ENCODE measurements at regions not wholly inside any gene's neighbourhood (a gene's known extent, or its start where the extent isn't known, plus 50 kb on each side); places are given as distances from the start of the nearest gene placed in this dataset.

GRCh38 chr6:164085091-164086075 lies 670.9 kb downstream of the QKI start:
- H3K9me3 ChIP-seq (ENCODE audit: control insufficient read depth, low read depth, low read length), result no peaks in the 10 kb centered on the region
- Mint-ChIP-seq H3K27me3 (ENCODE audit: low read depth) (peaks cover 6% of the 10 kb centered on the region), H3K27ac (peak overlapping the region in 1 of 3 experiments; percentile 66; a peak in 1 of 7 replicates), H3K4me1 (peaks cover 17 to 19% of the 10 kb centered on the region in 2 experiments), H3K9me3 (peaks cover 7% of the 10 kb centered on the region in 2 experiments; a peak in 4 of 5 replicates), H3K4me3 (no peak overlapping the region), H3K36me3 (ENCODE audit: insufficient read depth in 1 of 3, low read depth in 3 of 3) (peaks cover 0 to 7% (median 7%) of the 10 kb centered on the region in 3 experiments; a peak in 3 of 7 replicates)
- TF ChIP-seq CTCF (conservative IDR thresholded peaks at IDR 0.05), result no peak
- no peak overlapping the region for H2BK20ac ChIP-seq (ENCODE audit: low read depth, low read length, poor library complexity, severe bottlenecking)
- H2BK15ac ChIP-seq (ENCODE audit: low read depth, low read length), result no peak overlapping the region
- H3K79me2 ChIP-seq (ENCODE audit: insufficient read depth, low read length), result no peaks in the 10 kb centered on the region
- no peak overlapping the region for H3K27ac ChIP-seq (ENCODE audit: insufficient read length, low read depth, low read length)
- no peaks in the 10 kb centered on the region for H3K79me1 ChIP-seq (ENCODE audit: insufficient read depth, low read depth, low read length, poor library complexity, severe bottlenecking)
- no peaks in the 10 kb centered on the region for H4K20me1 ChIP-seq (ENCODE audit: control insufficient read depth, insufficient read depth, insufficient read length)
- H4K91ac ChIP-seq (ENCODE audit: insufficient read length, low read depth, low read length), result no peak overlapping the region
- no peak overlapping the region for H4K8ac ChIP-seq (replicated peaks; ENCODE audit: insufficient read length, low read depth, low read length)
- no peak overlapping the region for H3K9ac ChIP-seq (ENCODE audit: extremely low read depth, insufficient read length, low read length)
- no peak overlapping the region for H4K5ac ChIP-seq (ENCODE audit: insufficient read length, low read depth, low read length)
- no peak overlapping the region for H3K56ac ChIP-seq (ENCODE audit: insufficient read length, low read depth, low read length)
- H2AFZ ChIP-seq (ENCODE audit: low read length), result no peak overlapping the region
- no peak overlapping the region for H3K18ac ChIP-seq (ENCODE audit: insufficient read length, low read depth, low read length)
- H2AK5ac ChIP-seq (ENCODE audit: insufficient read length, low read length), result no peak overlapping the region
- no peaks in the 10 kb centered on the region for H3K23me2 ChIP-seq (ENCODE audit: insufficient read length, low read depth, low read length, poor library complexity, severe bottlenecking)
- no peaks in the 10 kb centered on the region for H3K27me3 ChIP-seq (ENCODE audit: insufficient read depth, low read length)
- H2BK5ac ChIP-seq (ENCODE audit: insufficient read length, low read length), result no peak overlapping the region
- H3K4me1 ChIP-seq (ENCODE audit: insufficient read depth, low read length), result no peaks in the 10 kb centered on the region
- H3K23ac ChIP-seq (ENCODE audit: insufficient read length, low read depth, low read length), result no peak overlapping the region
- H3T11ph ChIP-seq (ENCODE audit: low read length), result no peak overlapping the region
- no peak overlapping the region for H3K14ac ChIP-seq (ENCODE audit: insufficient read depth, low read length)
- no peak overlapping the region for H3K4me2 ChIP-seq (ENCODE audit: insufficient read depth, insufficient read length, low read length)
- peak; percentile 51 for DNase-seq
- no peak overlapping the region for H2BK12ac ChIP-seq (ENCODE audit: insufficient read length, low read depth, low read length)
- no peak overlapping the region for H2BK120ac ChIP-seq (ENCODE audit: low read depth, low read length, poor library complexity, severe bottlenecking)
- WGBS (ENCODE audit: extremely low coverage, insufficient read length, low lambda C conversion rate), result no CpG with 5 or more reads among the region's 33 CpGs
- H3K4ac ChIP-seq (ENCODE audit: low read depth, low read length), result no peak overlapping the region

Data from H9 (cell line).